GM21825 (cell line): ENCODE measurements at regions not wholly inside any gene's neighbourhood (a gene's known extent, or its start where the extent isn't known, plus 50 kb on each side); places are given as distances from the start of the nearest gene placed in this dataset.

Source experiments
- ATAC-seq: cut with Tn5 transposase; IDR thresholded peaks from one replicate; pipeline ENCODE4 v1.9.1; 2021; ENCODE audit warnings: mild to moderate bottlenecking, moderate library complexity; ENCODE audit not compliant: unreplicated experiment

GRCh38 chr16:65445313-65446260, 323.7 kb upstream of the CDH11 start:
- no peak for ATAC-seq

GRCh38 chr16:65441501-65441900, 319.6 kb upstream of the CDH11 start:
- no peak for ATAC-seq

- ATAC-seq, result no peak
Measured at GRCh38 chr16:65429504-65430181, 307.8 kb upstream of the CDH11 start.

GRCh38 chr16:65426484-65426883, 304.6 kb upstream of the CDH11 start:
- ATAC-seq, result no peak

GRCh38 chr16:65422934-65423333, 301.1 kb upstream of the CDH11 start:
- no peak for ATAC-seq

GRCh38 chr16:65421596-65421995, 299.7 kb upstream of the CDH11 start:
- ATAC-seq, result no peak

GRCh38 chr16:65418435-65418834, 296.6 kb upstream of the CDH11 start:
- ATAC-seq, result no peak

- ATAC-seq, result no peak
Measured at GRCh38 chr16:65415460-65415859, 293.6 kb upstream of the CDH11 start.

- no peak for ATAC-seq
Measured at GRCh38 chr16:65414284-65414984, 292.6 kb upstream of the CDH11 start.

GRCh38 chr16:65413861-65414260, 292.0 kb upstream of the CDH11 start:
- no peak for ATAC-seq

- ATAC-seq, result no peak
Measured at GRCh38 chr16:65410801-65411200, 288.9 kb upstream of the CDH11 start.

GRCh38 chr16:65409510-65409909, 287.6 kb upstream of the CDH11 start:
- no peak for ATAC-seq

- ATAC-seq, result no peak
Measured at GRCh38 chr16:65406933-65407332, 285.1 kb upstream of the CDH11 start.

- ATAC-seq, result no peak
Measured at GRCh38 chr16:65406116-65406515, 284.3 kb upstream of the CDH11 start.

- ATAC-seq, result no peak
Measured at GRCh38 chr16:65394281-65394680, 272.4 kb upstream of the CDH11 start.

GRCh38 chr16:65392806-65393565, 271.1 kb upstream of the CDH11 start:
- no peak for ATAC-seq

GRCh38 chr16:65388592-65388991, 266.7 kb upstream of the CDH11 start:
- no peak for ATAC-seq

- no peak for ATAC-seq
Measured at GRCh38 chr16:65386672-65387071, 264.8 kb upstream of the CDH11 start.

GRCh38 chr16:65384441-65384840, 262.6 kb upstream of the CDH11 start:
- no peak for ATAC-seq

GRCh38 chr16:65377195-65377594, 255.3 kb upstream of the CDH11 start:
- no peak for ATAC-seq

GRCh38 chr16:65376601-65377000, 254.7 kb upstream of the CDH11 start:
- ATAC-seq, result no peak
